HEK293T (cell line): ENCODE measurements at regions not wholly inside any gene's neighbourhood (a gene's known extent, or its start where the extent isn't known, plus 50 kb on each side); places are given as distances from the start of the nearest gene placed in this dataset.

Experiments used
- CTCF ChIA-PET: fragments of 350-600 bp; formaldehyde crosslinking; extraction: SDS; loops from one replicate; lab custom pipeline; 2021; ENCODE audit warnings: antibody characterized with exemption, inconsistent platforms; lab: Yijun Ruan, JAX
- POLR2A ChIA-PET: fragments of 350-600 bp; formaldehyde crosslinking; extraction: SDS; loops from one replicate; lab custom pipeline; 2020; ENCODE audit warnings: antibody characterized with exemption, inconsistent platforms; lab: Yijun Ruan, JAX
- DNase-seq: peaks from one replicate; pipeline ENCODE4 v3.0.0; 2012; ENCODE audit warnings: mixed read lengths; ENCODE audit errors: extremely low spot score
- ARNT ChIP-seq: fragments of 450-650 bp; IDR thresholded peaks from 2 replicates; pipeline ENCODE4 v1.6.1; 2017; ENCODE audit warnings: mild to moderate bottlenecking
- BHLHE40 ChIP-seq: fragments of 450-650 bp; IDR thresholded peaks from 2 replicates; pipeline ENCODE4 v1.6.1; 2016; ENCODE audit warnings: mild to moderate bottlenecking, moderate library complexity, borderline replicate concordance
- CTBP1 ChIP-seq: fragments of 450-650 bp; IDR thresholded peaks from 2 replicates; pipeline ENCODE4 v1.6.1; 2016; ENCODE audit warnings: borderline replicate concordance
- ELF4 ChIP-seq: fragments of 450-650 bp; IDR thresholded peaks from 2 replicates; pipeline ENCODE4 v1.6.1; 2017; ENCODE audit warnings: antibody characterized with exemption
- FOXA1 ChIP-seq: fragments of 450-650 bp; IDR thresholded peaks from 2 replicates; pipeline ENCODE4 v1.6.1; 2016; ENCODE audit warnings: mild to moderate bottlenecking
- FOXK2 ChIP-seq: fragments of 450-650 bp; IDR thresholded peaks from 2 replicates; pipeline ENCODE4 v1.6.1; 2016; ENCODE audit warnings: mild to moderate bottlenecking
- FOXM1 ChIP-seq: fragments of 450-650 bp; IDR thresholded peaks from 2 replicates; pipeline ENCODE4 v1.6.1; 2017; ENCODE audit warnings: mild to moderate bottlenecking, borderline replicate concordance
- HDGF ChIP-seq: fragments of 450-650 bp; IDR thresholded peaks from 2 replicates; pipeline ENCODE4 v1.6.1; 2017; ENCODE audit warnings: antibody characterized with exemption, borderline replicate concordance
- L3MBTL2 ChIP-seq: fragments of 450-650 bp; conservative IDR thresholded peaks from 2 replicates; pipeline ENCODE4 v1.6.1; 2016; ENCODE audit warnings: mild to moderate bottlenecking
- LEF1 ChIP-seq: fragments of 450-650 bp; IDR thresholded peaks from 2 replicates; pipeline ENCODE4 v1.6.1; 2017; ENCODE audit warnings: mild to moderate bottlenecking, borderline replicate concordance
- NFRKB ChIP-seq: fragments of 450-650 bp; IDR thresholded peaks from 2 replicates; pipeline ENCODE4 v1.6.1; 2016; ENCODE audit warnings: mild to moderate bottlenecking, moderate library complexity
- SP1 ChIP-seq: fragments of 450-650 bp; IDR thresholded peaks from 2 replicates; pipeline ENCODE4 v1.6.1; 2017
- SUZ12 ChIP-seq: fragments of 450-650 bp; IDR thresholded peaks from 2 replicates; pipeline ENCODE4 v1.6.1; 2016; ENCODE audit warnings: mild to moderate bottlenecking
- TARDBP ChIP-seq: fragments of 450-650 bp; IDR thresholded peaks from 2 replicates; pipeline ENCODE4 v1.6.1; 2016
- ZNF384 ChIP-seq: fragments of 450-650 bp; IDR thresholded peaks from 2 replicates; pipeline ENCODE4 v1.6.1; 2016
- TF ChIP-seq, protein P1 (sequence below): fragments of 450-650 bp; IDR thresholded peaks from 2 replicates; pipeline ENCODE4 v1.6.1; 2016

DNA sequence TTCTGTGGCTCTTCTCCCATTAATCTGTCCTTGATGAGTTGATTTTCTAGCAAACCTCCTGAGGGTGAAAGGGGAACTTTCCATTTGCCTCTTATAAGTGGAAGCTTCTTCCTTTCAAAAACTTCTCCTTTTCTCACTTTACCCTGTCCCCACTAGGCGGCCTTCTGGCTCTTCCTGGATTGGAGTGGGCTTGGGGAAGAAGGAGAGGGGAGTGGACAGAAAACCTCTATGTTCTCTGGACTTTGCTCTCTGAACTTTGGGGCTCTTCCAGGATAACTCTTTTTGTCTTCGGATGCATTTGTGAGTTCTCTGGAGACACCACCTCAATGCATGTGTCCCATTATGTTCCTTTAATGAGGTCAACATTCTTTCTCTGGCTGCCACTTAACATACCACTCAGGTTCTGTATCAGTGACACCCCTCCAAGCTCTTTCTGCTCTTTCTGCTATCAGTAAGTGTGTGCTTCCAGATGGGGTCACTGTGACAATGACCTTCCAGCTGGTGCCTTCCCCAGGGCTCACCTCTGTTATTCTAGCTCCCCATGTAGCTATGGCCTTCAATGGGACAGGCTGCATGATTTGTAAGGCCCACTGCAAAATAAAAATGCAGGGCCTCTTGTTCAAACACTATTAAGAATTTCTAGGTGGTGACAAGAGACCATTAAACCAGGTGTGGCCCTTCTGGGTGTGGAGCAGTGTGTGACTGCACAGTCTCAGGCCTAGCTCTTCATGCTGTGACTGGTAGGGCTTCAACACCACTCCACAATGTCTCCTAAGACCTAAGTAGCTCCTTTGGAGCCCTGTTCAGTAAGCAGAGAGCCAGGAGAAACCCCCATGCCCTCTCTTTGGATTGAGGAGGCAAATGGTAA, 389.2 kb downstream of the EFNB2 start:
- peak; percentile 4 for DNase-seq
- TF ChIP-seq HDGF (no peak), L3MBTL2 (no peak), ARNT (no peak)
- TF ChIP-seq, protein P1, sequence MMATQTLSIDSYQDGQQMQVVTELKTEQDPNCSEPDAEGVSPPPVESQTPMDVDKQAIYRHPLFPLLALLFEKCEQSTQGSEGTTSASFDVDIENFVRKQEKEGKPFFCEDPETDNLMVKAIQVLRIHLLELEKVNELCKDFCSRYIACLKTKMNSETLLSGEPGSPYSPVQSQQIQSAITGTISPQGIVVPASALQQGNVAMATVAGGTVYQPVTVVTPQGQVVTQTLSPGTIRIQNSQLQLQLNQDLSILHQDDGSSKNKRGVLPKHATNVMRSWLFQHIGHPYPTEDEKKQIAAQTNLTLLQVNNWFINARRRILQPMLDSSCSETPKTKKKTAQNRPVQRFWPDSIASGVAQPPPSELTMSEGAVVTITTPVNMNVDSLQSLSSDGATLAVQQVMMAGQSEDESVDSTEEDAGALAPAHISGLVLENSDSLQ = no peak
- ChIA-PET POLR2A (interaction anchor here (0.8 to 1.2 kb wide), 2 partner anchors 382 to 388 kb away, joined by 3 read pairs; no protein-coding TSS in a partner anchor), CTCF (interaction anchor here (1.0 to 1.2 kb wide), 2 partner anchors 13 to 369 kb away, joined by 3 read pairs; no protein-coding TSS in a partner anchor)

- DNase-seq = no peak
- TF ChIP-seq ARNT (no peak), NFRKB (no peak), ZNF384 (no peak), L3MBTL2 (no peak), BHLHE40 (no peak), SP1 (no peak), FOXK2 (no peak), FOXM1 (no peak), SUZ12 (no peak), FOXA1 (no peak), TARDBP (no peak), LEF1 (no peak), CTBP1 (no peak), ELF4 (no peak), HDGF (no peak)
- TF ChIP-seq, protein P1 = no peak
- ChIA-PET POLR2A (no interaction called here), CTCF (interaction anchor here (1.2 kb wide), 1 partner anchor 12 kb away, joined by 3 read pairs; no protein-coding TSS in a partner anchor)
These were observed 390.4 kb downstream of the EFNB2 start for GRCh38 chr13:106145070-106145469.

DNA sequence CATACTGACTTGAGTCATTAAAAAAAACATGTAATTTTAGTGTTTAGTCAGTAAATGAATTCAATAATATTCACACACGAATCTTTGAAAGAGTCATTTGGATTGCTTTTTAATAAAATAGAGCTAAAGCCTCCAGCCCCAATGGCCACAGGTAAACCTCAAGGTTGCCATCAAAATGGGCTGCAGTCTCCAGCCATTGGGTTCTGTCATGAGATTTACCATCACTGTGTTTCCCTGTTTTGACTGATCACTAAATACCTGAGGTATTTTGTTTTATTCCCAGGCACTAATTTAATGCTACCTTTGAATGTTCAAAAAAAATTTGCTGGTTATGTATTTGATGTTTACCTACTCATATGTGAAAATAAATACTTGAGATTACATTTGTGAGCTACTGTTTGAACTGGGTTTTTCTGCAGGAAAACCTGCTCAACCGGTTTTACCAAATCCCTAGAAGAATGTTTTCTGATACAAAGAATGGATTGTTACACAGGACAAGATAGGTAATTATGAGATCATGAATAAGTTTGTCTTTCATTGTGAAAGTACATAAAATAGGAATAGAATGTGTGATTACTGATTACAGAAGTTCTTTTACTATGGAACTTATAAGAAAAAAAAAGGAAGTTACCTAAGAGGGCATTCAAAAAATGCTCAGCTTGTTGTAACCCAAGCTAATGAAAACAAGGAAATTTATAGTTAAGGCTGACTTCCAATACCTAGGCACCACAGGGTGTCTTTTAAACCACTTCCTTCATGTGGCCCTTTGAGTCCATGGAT, 391.3 kb downstream of the EFNB2 start:
- CTCF ChIA-PET = no interaction called here

GRCh38 chr13:106143392-106143791, 392.1 kb downstream of the EFNB2 start:
- ChIA-PET POLR2A (no interaction called here), CTCF (no interaction called here)
- DNase-seq = no peak
- no peak for TF ChIP-seq SP1
- no peak for TF ChIP-seq L3MBTL2

More for the DNA sequence above, 391.3 kb downstream of the EFNB2 start:
- TF ChIP-seq SP1 (no peak), ZNF384 (no peak), HDGF (no peak), FOXM1 (no peak)
- POLR2A ChIA-PET = no interaction called here
- no peak for DNase-seq

GRCh38 chr13:106140476-106140875, 395.0 kb downstream of the EFNB2 start:
- CTCF ChIA-PET = no interaction called here
- no peak for DNase-seq
- no peak for TF ChIP-seq ELF4
- TF ChIP-seq FOXK2 = no peak
- no peak for TF ChIP-seq SUZ12
- no peak for TF ChIP-seq FOXM1
- no peak for TF ChIP-seq FOXA1
- TF ChIP-seq CTBP1 = no peak
- no peak for TF ChIP-seq ARNT
- TF ChIP-seq BHLHE40 = no peak
- no peak for TF ChIP-seq NFRKB
- TF ChIP-seq, protein P1 = no peak
- no peak for TF ChIP-seq LEF1
- TF ChIP-seq L3MBTL2 = no peak
- TF ChIP-seq TARDBP = no peak
- POLR2A ChIA-PET = no interaction called here

- DNase-seq = no peak
- ChIA-PET POLR2A (no interaction called here), CTCF (no interaction called here)
- TF ChIP-seq FOXK2 (no peak), SUZ12 (no peak), L3MBTL2 (no peak), LEF1 (no peak), ZNF384 (no peak), NFRKB (no peak)
- TF ChIP-seq, protein P1 = no peak
These were observed 395.5 kb downstream of the EFNB2 start for GRCh38 chr13:106139942-106140341.
